Neutrophil (primary cell): ENCODE measurements at regions not wholly inside any gene's neighbourhood (a gene's known extent, or its start where the extent isn't known, plus 50 kb on each side); places are given as distances from the start of the nearest gene placed in this dataset.

ENCODE experiments used
- H3K27ac ChIP-seq: fragments of 200-600 bp; sonication (generic); 2 replicates; pipeline ENCODE4 v1.5.1; 2016; ENCODE audit warnings: mild to moderate bottlenecking, moderate library complexity
- H3K27me3 ChIP-seq: fragments of 200-600 bp; sonication (generic); 2 replicates; pipeline ENCODE4 v1.6.0; 2016; ENCODE audit warnings: mild to moderate bottlenecking
- H3K36me3 ChIP-seq: fragments of 200-600 bp; sonication (generic); 2 replicates; pipeline ENCODE4 v1.5.1; 2017
- H3K4me1 ChIP-seq, 2 experiments: fragments of 200-600 bp in 1 of 2; sonication (generic) in 1 of 2; 1 replicate in 1 of 2; 2 replicates in 1 of 2; pipeline versions ENCODE4 v1.5.1 to v1.6.1; 2013 to 2016; ENCODE audit warnings: low read depth in 1 of 2, low read length in 1 of 2, mild to moderate bottlenecking in 1 of 2, moderate library complexity in 1 of 2; ENCODE audit not compliant: control insufficient read depth in 1 of 2, insufficient read depth in 1 of 2
- H3K4me3 ChIP-seq, 2 experiments: fragments of 200-600 bp in 1 of 2; sonication (generic) in 1 of 2; 1 replicate in 1 of 2; 2 replicates in 1 of 2; pipeline ENCODE4 v1.5.1; 2013 to 2016; ENCODE audit warnings: low read depth in 1 of 2, low read length in 1 of 2, mild to moderate bottlenecking in 1 of 2, moderate library complexity in 1 of 2
- H3K9me3 ChIP-seq: fragments of 200-600 bp; sonication (generic); 2 replicates; pipeline ENCODE4 v1.5.1; 2016
- CTCF ChIP-seq: fragments of 200-600 bp; sonication (generic); IDR thresholded peaks from 2 replicates; pipeline ENCODE4 v1.5.1; 2016; ENCODE audit warnings: antibody characterized with exemption

GRCh38 chr9:120091206-120091605, 488.8 kb downstream of the CDK5RAP2 start:
- no peaks in the 10 kb centered on the region for H3K4me1 ChIP-seq
- no peaks in the 10 kb centered on the region for H3K36me3 ChIP-seq
- H3K4me3 ChIP-seq: no peak overlapping the region
- H3K9me3 ChIP-seq: no peaks in the 10 kb centered on the region
- H3K27ac ChIP-seq: no peak overlapping the region
- no peak for TF ChIP-seq CTCF
- H3K27me3 ChIP-seq: no peaks in the 10 kb centered on the region

- H3K4me1 ChIP-seq: no peaks in the 10 kb centered on the region
- no peaks in the 10 kb centered on the region for H3K27me3 ChIP-seq
- no peak for TF ChIP-seq CTCF
- no peaks in the 10 kb centered on the region for H3K36me3 ChIP-seq
- no peak overlapping the region for H3K4me3 ChIP-seq
- H3K27ac ChIP-seq: no peak overlapping the region
- H3K9me3 ChIP-seq: no peaks in the 10 kb centered on the region
These were observed 499.1 kb downstream of the CDK5RAP2 start for GRCh38 chr9:120080849-120081248.

- no peaks in the 10 kb centered on the region for H3K36me3 ChIP-seq
- H3K27ac ChIP-seq: no peak overlapping the region
- no peaks in the 10 kb centered on the region for H3K27me3 ChIP-seq
- H3K4me1 ChIP-seq: no peaks in the 10 kb centered on the region
- no peak overlapping the region for H3K4me3 ChIP-seq
- H3K9me3 ChIP-seq: no peaks in the 10 kb centered on the region
- TF ChIP-seq CTCF: no peak
These were observed 501.9 kb downstream of the CDK5RAP2 start for GRCh38 chr9:120078112-120078511.

GRCh38 chr9:120071760-120072159, 508.2 kb downstream of the CDK5RAP2 start:
- Histone ChIP-seq H3K9me3 (no peaks in the 10 kb centered on the region), H3K36me3 (no peaks in the 10 kb centered on the region), H3K4me3 (no peak overlapping the region), H3K4me1 (no peaks in the 10 kb centered on the region), H3K27ac (no peak overlapping the region), H3K27me3 (no peaks in the 10 kb centered on the region)
- no peak for TF ChIP-seq CTCF

- Histone ChIP-seq H3K9me3 (no peaks in the 10 kb centered on the region), H3K4me3 (no peak overlapping the region), H3K4me1 (no peaks in the 10 kb centered on the region), H3K27me3 (no peaks in the 10 kb centered on the region), H3K36me3 (no peaks in the 10 kb centered on the region), H3K27ac (no peak overlapping the region)
- no peak for TF ChIP-seq CTCF
These were observed 513.7 kb downstream of the CDK5RAP2 start for GRCh38 chr9:120066315-120066714.

GRCh38 chr9:120065151-120065550, 514.8 kb downstream of the CDK5RAP2 start:
- no peak overlapping the region for H3K4me3 ChIP-seq
- no peaks in the 10 kb centered on the region for H3K9me3 ChIP-seq
- H3K27me3 ChIP-seq: no peaks in the 10 kb centered on the region
- H3K36me3 ChIP-seq: no peaks in the 10 kb centered on the region
- H3K27ac ChIP-seq: no peak overlapping the region
- TF ChIP-seq CTCF: no peak
- H3K4me1 ChIP-seq: no peaks in the 10 kb centered on the region
